ENCODE measurements at regions not wholly inside any gene's neighbourhood (a gene's known extent, or its start where the extent isn't known, plus 50 kb on each side); places are given as distances from the start of the nearest gene placed in this dataset.

DNA sequence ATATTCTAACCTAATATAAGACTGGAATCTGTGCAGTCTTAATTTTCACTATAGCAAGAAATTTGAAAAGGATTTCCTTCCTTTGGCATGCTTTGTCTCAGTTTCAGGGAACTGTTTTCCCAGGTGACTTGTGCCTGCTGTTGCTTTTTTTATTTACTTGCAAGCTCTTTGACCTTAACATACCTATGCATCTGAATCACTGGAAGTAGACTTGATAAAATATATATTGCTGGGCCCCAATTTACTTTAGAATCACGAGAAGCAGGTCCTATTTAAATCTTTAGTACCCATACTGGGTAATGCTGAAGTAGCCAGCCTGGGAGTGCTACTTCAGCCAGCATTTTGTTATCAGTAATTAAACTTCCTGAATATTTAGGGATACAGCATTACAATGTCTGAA is 257.9 kb upstream of the ALCAM start:
- Mint-ChIP-seq H3K36me3 (ENCODE audit: unreplicated experiment) (peaks cover 7% of the 10 kb centered on the region), H3K9me3 (ENCODE audit: unreplicated experiment) (peaks cover 11% of the 10 kb centered on the region), H3K4me1 (ENCODE audit: unreplicated experiment) (peaks cover 9% of the 10 kb centered on the region), H3K27ac (ENCODE audit: unreplicated experiment) (no peak overlapping the region), H3K4me3 (ENCODE audit: unreplicated experiment) (no peak overlapping the region), H3K27me3 (ENCODE audit: unreplicated experiment) (no peaks in the 10 kb centered on the region)
- no peak for DNase-seq (ENCODE audit: extremely low spot score, unreplicated experiment)
- TF ChIP-seq, protein P1, sequence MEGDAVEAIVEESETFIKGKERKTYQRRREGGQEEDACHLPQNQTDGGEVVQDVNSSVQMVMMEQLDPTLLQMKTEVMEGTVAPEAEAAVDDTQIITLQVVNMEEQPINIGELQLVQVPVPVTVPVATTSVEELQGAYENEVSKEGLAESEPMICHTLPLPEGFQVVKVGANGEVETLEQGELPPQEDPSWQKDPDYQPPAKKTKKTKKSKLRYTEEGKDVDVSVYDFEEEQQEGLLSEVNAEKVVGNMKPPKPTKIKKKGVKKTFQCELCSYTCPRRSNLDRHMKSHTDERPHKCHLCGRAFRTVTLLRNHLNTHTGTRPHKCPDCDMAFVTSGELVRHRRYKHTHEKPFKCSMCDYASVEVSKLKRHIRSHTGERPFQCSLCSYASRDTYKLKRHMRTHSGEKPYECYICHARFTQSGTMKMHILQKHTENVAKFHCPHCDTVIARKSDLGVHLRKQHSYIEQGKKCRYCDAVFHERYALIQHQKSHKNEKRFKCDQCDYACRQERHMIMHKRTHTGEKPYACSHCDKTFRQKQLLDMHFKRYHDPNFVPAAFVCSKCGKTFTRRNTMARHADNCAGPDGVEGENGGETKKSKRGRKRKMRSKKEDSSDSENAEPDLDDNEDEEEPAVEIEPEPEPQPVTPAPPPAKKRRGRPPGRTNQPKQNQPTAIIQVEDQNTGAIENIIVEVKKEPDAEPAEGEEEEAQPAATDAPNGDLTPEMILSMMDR (IDR thresholded peaks at IDR 0.05), result no peak

DNA sequence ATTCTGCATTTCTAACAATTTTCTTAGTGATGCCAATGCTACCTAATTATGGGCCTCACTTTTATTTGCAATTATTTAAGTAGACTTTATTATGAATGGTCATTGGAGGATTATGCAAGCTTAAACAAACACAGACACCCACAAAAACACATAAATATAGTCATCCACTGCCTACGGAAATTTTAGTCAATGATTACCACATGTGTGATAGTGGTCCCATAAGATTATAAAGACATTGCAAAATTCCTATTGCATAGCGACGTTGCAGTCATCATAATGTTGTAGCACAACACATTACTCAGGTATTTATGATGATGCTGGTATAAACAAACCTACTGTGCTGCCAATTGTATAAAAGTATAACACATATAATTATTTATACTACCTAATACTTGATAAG is 247.8 kb upstream of the ALCAM start:
- no peaks in the 10 kb centered on the region for H3K36me3 Mint-ChIP-seq (ENCODE audit: unreplicated experiment)
- no peak for DNase-seq (ENCODE audit: extremely low spot score, unreplicated experiment)
- TF ChIP-seq, protein P1 (IDR thresholded peaks at IDR 0.05), result no peak
- H3K27me3 Mint-ChIP-seq (ENCODE audit: unreplicated experiment), result no peaks in the 10 kb centered on the region
- H3K9me3 Mint-ChIP-seq (ENCODE audit: unreplicated experiment), result peaks cover 6% of the 10 kb centered on the region
- H3K4me3 Mint-ChIP-seq (ENCODE audit: unreplicated experiment), result no peak overlapping the region
- H3K4me1 Mint-ChIP-seq (ENCODE audit: unreplicated experiment), result no peaks in the 10 kb centered on the region
- H3K27ac Mint-ChIP-seq (ENCODE audit: unreplicated experiment), result no peak overlapping the region

DNA sequence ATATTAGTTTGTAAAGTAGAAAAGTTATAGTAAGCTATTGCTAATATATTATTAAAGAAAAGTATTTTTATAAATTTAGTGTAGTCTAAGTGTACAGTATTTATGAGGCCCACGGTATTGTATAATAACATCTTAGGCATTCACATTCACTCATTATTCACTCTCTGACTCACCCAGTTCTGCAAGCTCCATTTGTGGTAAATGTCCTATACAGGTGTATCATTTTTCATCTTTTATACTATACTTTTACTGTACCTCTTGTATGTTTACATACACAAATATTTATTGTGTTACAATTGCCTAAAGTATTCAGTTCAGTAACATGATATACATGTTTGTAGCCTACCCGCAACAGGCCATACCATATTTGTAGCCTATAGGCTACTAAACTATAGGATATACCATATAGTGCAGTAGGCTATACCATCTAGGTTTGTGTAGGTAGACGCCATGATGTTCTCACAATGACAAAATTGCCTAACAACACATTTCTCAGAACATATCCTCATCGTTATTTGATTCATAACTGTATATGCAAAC is 246.8 kb upstream of the ALCAM start:
- Mint-ChIP-seq H3K36me3 (ENCODE audit: unreplicated experiment) (no peaks in the 10 kb centered on the region), H3K27ac (ENCODE audit: unreplicated experiment) (no peak overlapping the region), H3K4me3 (ENCODE audit: unreplicated experiment) (no peak overlapping the region), H3K27me3 (ENCODE audit: unreplicated experiment) (no peaks in the 10 kb centered on the region), H3K4me1 (ENCODE audit: unreplicated experiment) (no peaks in the 10 kb centered on the region), H3K9me3 (ENCODE audit: unreplicated experiment) (no peaks in the 10 kb centered on the region)
- DNase-seq (ENCODE audit: extremely low spot score, unreplicated experiment), result no peak
- TF ChIP-seq, protein P1 (IDR thresholded peaks at IDR 0.05), result no peak

DNA sequence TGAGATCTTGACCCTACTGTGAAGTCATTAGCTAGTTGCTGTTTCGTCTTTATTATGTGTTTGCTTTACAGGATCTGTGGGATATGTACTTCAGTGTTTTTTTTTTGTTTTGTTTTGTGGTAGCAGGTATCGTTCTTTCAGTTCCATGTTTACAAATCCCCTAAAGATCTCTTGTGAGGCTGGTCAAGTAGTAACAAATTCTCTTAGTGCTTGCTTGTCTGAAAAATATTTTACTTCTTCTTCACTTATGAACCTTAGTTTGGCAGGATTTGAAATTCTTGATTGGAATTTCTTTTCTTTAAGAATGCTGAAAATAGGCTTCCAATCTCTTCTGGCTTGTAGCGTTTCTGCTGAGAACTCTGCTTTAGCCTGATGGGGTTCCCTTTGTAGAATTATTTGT is 235.8 kb upstream of the ALCAM start:
- Mint-ChIP-seq H3K9me3 (ENCODE audit: unreplicated experiment) (peaks cover 45% of the 10 kb centered on the region), H3K36me3 (ENCODE audit: unreplicated experiment) (peaks cover 23% of the 10 kb centered on the region), H3K4me1 (ENCODE audit: unreplicated experiment) (no peaks in the 10 kb centered on the region), H3K4me3 (ENCODE audit: unreplicated experiment) (no peak overlapping the region), H3K27ac (ENCODE audit: unreplicated experiment) (no peak overlapping the region), H3K27me3 (ENCODE audit: unreplicated experiment) (no peaks in the 10 kb centered on the region)
- DNase-seq (ENCODE audit: extremely low spot score, unreplicated experiment), result no peak
- TF ChIP-seq, protein P1 (IDR thresholded peaks at IDR 0.05), result no peak

DNA sequence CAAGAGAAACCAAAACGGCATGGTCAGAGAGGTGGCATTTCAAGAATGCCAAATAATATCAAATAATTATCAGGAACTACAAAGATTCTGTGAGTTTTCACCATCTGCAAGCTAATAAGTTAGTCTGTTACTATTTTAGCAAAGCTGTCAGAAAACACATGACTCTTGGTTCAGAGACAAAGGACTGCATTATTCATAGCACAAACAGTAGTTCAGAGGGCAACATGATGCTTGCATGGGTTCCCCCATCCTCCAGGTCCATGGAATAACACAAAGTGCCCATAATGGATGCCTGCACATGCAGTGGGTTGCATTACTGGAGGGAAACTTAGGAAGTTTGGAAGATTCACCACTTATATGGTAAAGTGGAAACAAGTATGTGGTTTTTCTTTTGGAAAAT is 228.8 kb upstream of the ALCAM start:
- H3K4me3 Mint-ChIP-seq (ENCODE audit: unreplicated experiment), result no peak overlapping the region
- TF ChIP-seq, protein P1 (IDR thresholded peaks at IDR 0.05), result no peak
- H3K27me3 Mint-ChIP-seq (ENCODE audit: unreplicated experiment), result no peaks in the 10 kb centered on the region
- DNase-seq (ENCODE audit: extremely low spot score, unreplicated experiment), result no peak
- H3K4me1 Mint-ChIP-seq (ENCODE audit: unreplicated experiment), result peaks cover 31% of the 10 kb centered on the region
- H3K36me3 Mint-ChIP-seq (ENCODE audit: unreplicated experiment), result no peaks in the 10 kb centered on the region
- H3K27ac Mint-ChIP-seq (ENCODE audit: unreplicated experiment), result peak overlapping the region; percentile 7
- no peaks in the 10 kb centered on the region for H3K9me3 Mint-ChIP-seq (ENCODE audit: unreplicated experiment)
